ENCODE measurements at regions not wholly inside any gene's neighbourhood (a gene's known extent, or its start where the extent isn't known, plus 50 kb on each side); places are given as distances from the start of the nearest gene placed in this dataset.

GRCh38 chr7:106457678-106458077, 172.9 kb upstream of the NAMPT start:
- Mint-ChIP-seq H3K4me3 (ENCODE audit: unreplicated experiment) (no peak overlapping the region), H3K9me3 (ENCODE audit: unreplicated experiment) (peaks cover 8% of the 10 kb centered on the region), H3K36me3 (ENCODE audit: unreplicated experiment) (no peaks in the 10 kb centered on the region), H3K27ac (ENCODE audit: unreplicated experiment) (no peak overlapping the region), H3K27me3 (ENCODE audit: unreplicated experiment) (peaks cover 11% of the 10 kb centered on the region), H3K4me1 (ENCODE audit: unreplicated experiment) (peaks cover 9% of the 10 kb centered on the region)
- no peak for DNase-seq (ENCODE audit: extremely low spot score, unreplicated experiment)
- no peak for TF ChIP-seq CTCF (IDR thresholded peaks at IDR 0.05)

- no peak overlapping the region for H3K27ac Mint-ChIP-seq (ENCODE audit: unreplicated experiment)
- no peak for TF ChIP-seq CTCF (IDR thresholded peaks at IDR 0.05)
- H3K4me3 Mint-ChIP-seq (ENCODE audit: unreplicated experiment): no peak overlapping the region
- no peaks in the 10 kb centered on the region for H3K36me3 Mint-ChIP-seq (ENCODE audit: unreplicated experiment)
- peaks cover 13% of the 10 kb centered on the region for H3K27me3 Mint-ChIP-seq (ENCODE audit: unreplicated experiment)
- DNase-seq (ENCODE audit: extremely low spot score, unreplicated experiment): no peak
- H3K9me3 Mint-ChIP-seq (ENCODE audit: unreplicated experiment): peaks cover 14% of the 10 kb centered on the region
- H3K4me1 Mint-ChIP-seq (ENCODE audit: unreplicated experiment): no peaks in the 10 kb centered on the region
Observed at GRCh38 chr7:106456329-106456728, 171.5 kb upstream of the NAMPT start.

GRCh38 chr7:106452031-106452851, 167.5 kb upstream of the NAMPT start:
- no peaks in the 10 kb centered on the region for H3K4me1 Mint-ChIP-seq (ENCODE audit: unreplicated experiment)
- peaks cover 19% of the 10 kb centered on the region for H3K9me3 Mint-ChIP-seq (ENCODE audit: unreplicated experiment)
- no peak for TF ChIP-seq CTCF (IDR thresholded peaks at IDR 0.05)
- H3K36me3 Mint-ChIP-seq (ENCODE audit: unreplicated experiment): no peaks in the 10 kb centered on the region
- H3K27me3 Mint-ChIP-seq (ENCODE audit: unreplicated experiment): peaks cover 18% of the 10 kb centered on the region
- no peak overlapping the region for H3K27ac Mint-ChIP-seq (ENCODE audit: unreplicated experiment)
- H3K4me3 Mint-ChIP-seq (ENCODE audit: unreplicated experiment): no peak overlapping the region
- DNase-seq (ENCODE audit: extremely low spot score, unreplicated experiment): no peak

GRCh38 chr7:106451171-106451570, 166.4 kb upstream of the NAMPT start:
- DNase-seq (ENCODE audit: extremely low spot score, unreplicated experiment): no peak
- TF ChIP-seq CTCF (IDR thresholded peaks at IDR 0.05): no peak
- Mint-ChIP-seq H3K4me3 (ENCODE audit: unreplicated experiment) (no peak overlapping the region), H3K36me3 (ENCODE audit: unreplicated experiment) (no peaks in the 10 kb centered on the region), H3K27ac (ENCODE audit: unreplicated experiment) (no peak overlapping the region), H3K4me1 (ENCODE audit: unreplicated experiment) (no peaks in the 10 kb centered on the region), H3K9me3 (ENCODE audit: unreplicated experiment) (peaks cover 18% of the 10 kb centered on the region), H3K27me3 (ENCODE audit: unreplicated experiment) (peaks cover 18% of the 10 kb centered on the region)

- H3K4me1 Mint-ChIP-seq (ENCODE audit: unreplicated experiment): no peaks in the 10 kb centered on the region
- peaks cover 14% of the 10 kb centered on the region for H3K9me3 Mint-ChIP-seq (ENCODE audit: unreplicated experiment)
- DNase-seq (ENCODE audit: extremely low spot score, unreplicated experiment): no peak
- H3K36me3 Mint-ChIP-seq (ENCODE audit: unreplicated experiment): no peaks in the 10 kb centered on the region
- H3K27ac Mint-ChIP-seq (ENCODE audit: unreplicated experiment): no peak overlapping the region
- peaks cover 15% of the 10 kb centered on the region for H3K27me3 Mint-ChIP-seq (ENCODE audit: unreplicated experiment)
- no peak overlapping the region for H3K4me3 Mint-ChIP-seq (ENCODE audit: unreplicated experiment)
- TF ChIP-seq CTCF (IDR thresholded peaks at IDR 0.05): no peak
Observed at GRCh38 chr7:106450716-106451115, 165.9 kb upstream of the NAMPT start.
